ENCODE measurements at regions not wholly inside any gene's neighbourhood (a gene's known extent, or its start where the extent isn't known, plus 50 kb on each side); places are given as distances from the start of the nearest gene placed in this dataset.
"Not testable (repeated sequence)": the region's sequence is repeated elsewhere in the genome, so short reads cannot be mapped to it uniquely, and the experiment has no call there.

DNA sequence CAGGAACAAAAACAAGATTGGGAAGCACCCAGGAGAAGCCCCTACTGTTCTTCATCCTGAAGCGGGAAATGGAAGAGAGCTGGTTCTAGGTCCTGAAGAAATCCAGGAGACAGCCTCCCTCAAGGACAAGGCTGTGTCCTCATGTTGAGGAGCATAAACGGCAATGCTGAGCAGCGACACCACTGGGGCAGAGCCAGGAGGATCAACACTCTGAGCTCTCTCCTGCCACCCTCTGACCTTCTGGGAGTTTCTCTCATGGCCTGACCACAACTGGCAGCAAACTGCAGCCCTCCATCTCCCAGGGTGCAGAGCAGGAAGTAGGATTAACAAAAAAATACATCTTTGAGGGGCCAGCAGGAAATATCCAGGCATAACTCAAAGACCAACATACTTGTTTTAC lies 1292.2 kb upstream of the TMEM132C start:
- Histone ChIP-seq H3K9ac (ENCODE audit: low read length) (no peak overlapping the region), H3K36me3 (ENCODE audit: low read length) (no peaks in the 10 kb centered on the region), H3K79me2 (ENCODE audit: insufficient read depth, low read length) (no peaks in the 10 kb centered on the region), H4K20me1 (ENCODE audit: low read depth, low read length) (no peaks in the 10 kb centered on the region), H2AFZ (ENCODE audit: low read depth, low read length, severe bottlenecking) (no peak overlapping the region), H3K27me3 (ENCODE audit: low read length) (no peaks in the 10 kb centered on the region), H3K4me3 (ENCODE audit: insufficient read depth, low read length, poor library complexity, severe bottlenecking) (no peak overlapping the region), H3F3A (ENCODE audit: insufficient read depth) (no peaks in the 10 kb centered on the region), H3K9me2 (replicated peaks; ENCODE audit: insufficient read depth, low read length) (no peaks in the 10 kb centered on the region), H3K9me3 (ENCODE audit: insufficient read depth, low read length) (no peaks in the 10 kb centered on the region), H3K27ac (ENCODE audit: low read depth, low read length) (no peak overlapping the region), H3K4me2 (ENCODE audit: low read depth, low read length, poor library complexity, severe bottlenecking) (no peak overlapping the region)
- TF ChIP-seq, protein P1, sequence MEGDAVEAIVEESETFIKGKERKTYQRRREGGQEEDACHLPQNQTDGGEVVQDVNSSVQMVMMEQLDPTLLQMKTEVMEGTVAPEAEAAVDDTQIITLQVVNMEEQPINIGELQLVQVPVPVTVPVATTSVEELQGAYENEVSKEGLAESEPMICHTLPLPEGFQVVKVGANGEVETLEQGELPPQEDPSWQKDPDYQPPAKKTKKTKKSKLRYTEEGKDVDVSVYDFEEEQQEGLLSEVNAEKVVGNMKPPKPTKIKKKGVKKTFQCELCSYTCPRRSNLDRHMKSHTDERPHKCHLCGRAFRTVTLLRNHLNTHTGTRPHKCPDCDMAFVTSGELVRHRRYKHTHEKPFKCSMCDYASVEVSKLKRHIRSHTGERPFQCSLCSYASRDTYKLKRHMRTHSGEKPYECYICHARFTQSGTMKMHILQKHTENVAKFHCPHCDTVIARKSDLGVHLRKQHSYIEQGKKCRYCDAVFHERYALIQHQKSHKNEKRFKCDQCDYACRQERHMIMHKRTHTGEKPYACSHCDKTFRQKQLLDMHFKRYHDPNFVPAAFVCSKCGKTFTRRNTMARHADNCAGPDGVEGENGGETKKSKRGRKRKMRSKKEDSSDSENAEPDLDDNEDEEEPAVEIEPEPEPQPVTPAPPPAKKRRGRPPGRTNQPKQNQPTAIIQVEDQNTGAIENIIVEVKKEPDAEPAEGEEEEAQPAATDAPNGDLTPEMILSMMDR (IDR thresholded peaks at IDR 0.05; ENCODE audit: insufficient read depth, low read length, poor library complexity, severe bottlenecking) = no peak
- no peak for TF ChIP-seq EZH2phosphoT487 (conservative IDR thresholded peaks at IDR 0.05; ENCODE audit: low read length)

DNA sequence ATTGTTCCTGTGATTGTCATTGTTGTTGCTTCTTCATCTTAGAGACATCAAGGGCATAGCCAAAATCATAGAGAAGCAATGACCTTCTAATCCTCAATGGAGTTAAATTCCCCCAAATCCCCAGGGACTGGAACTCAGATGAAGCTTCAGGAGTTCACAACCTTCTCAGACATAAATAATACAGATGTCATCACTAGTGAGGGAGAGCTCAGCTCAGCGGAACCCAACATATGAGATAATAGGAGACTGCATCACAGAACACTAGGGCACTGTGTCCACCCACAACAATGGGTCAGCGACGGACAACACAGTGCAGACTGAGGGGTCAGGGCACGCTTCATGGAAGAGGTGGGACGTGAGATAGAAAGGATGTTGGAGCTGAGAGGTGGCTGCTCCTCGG lies 1290.4 kb upstream of the TMEM132C start:
- no peaks in the 10 kb centered on the region for H3F3A ChIP-seq (ENCODE audit: insufficient read depth)
- H3K9ac ChIP-seq (ENCODE audit: low read length) = no peak overlapping the region
- H3K4me2 ChIP-seq (ENCODE audit: low read depth, low read length, poor library complexity, severe bottlenecking) = no peak overlapping the region
- H3K27ac ChIP-seq (ENCODE audit: low read depth, low read length) = no peak overlapping the region
- no peaks in the 10 kb centered on the region for H3K9me3 ChIP-seq (ENCODE audit: insufficient read depth, low read length)
- H3K36me3 ChIP-seq (ENCODE audit: low read length) = no peaks in the 10 kb centered on the region
- H2AFZ ChIP-seq (ENCODE audit: low read depth, low read length, severe bottlenecking) = no peak overlapping the region
- H3K9me2 ChIP-seq (replicated peaks; ENCODE audit: insufficient read depth, low read length) = no peaks in the 10 kb centered on the region
- H3K4me3 ChIP-seq (ENCODE audit: insufficient read depth, low read length, poor library complexity, severe bottlenecking) = no peak overlapping the region
- TF ChIP-seq, protein P1 (IDR thresholded peaks at IDR 0.05; ENCODE audit: insufficient read depth, low read length, poor library complexity, severe bottlenecking) = no peak
- TF ChIP-seq EZH2phosphoT487 (conservative IDR thresholded peaks at IDR 0.05; ENCODE audit: low read length) = no peak
- no peaks in the 10 kb centered on the region for H4K20me1 ChIP-seq (ENCODE audit: low read depth, low read length)
- H3K79me2 ChIP-seq (ENCODE audit: insufficient read depth, low read length) = no peaks in the 10 kb centered on the region
- no peaks in the 10 kb centered on the region for H3K27me3 ChIP-seq (ENCODE audit: low read length)

DNA sequence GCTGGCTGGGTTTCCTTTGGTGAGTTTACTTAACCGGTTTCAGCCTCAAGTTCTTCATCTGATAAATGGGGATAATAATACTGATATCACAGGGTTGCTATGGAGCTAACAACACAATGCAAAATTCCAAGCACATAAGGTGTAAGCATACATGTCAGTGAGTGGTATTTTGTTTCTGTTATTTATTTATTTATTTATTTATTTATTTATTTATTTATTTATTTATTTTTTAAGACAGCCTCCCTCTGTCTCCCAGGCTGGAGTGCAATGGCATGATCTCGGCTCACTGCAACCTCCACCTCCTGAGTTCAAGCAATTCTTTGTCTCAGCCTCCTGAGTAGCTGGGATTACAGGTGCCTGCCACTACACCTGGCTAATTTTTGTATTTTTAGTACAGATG lies 1287.4 kb upstream of the TMEM132C start:
- not testable (repeated sequence) for H3K36me3 ChIP-seq (ENCODE audit: low read length); H3K4me3 ChIP-seq (ENCODE audit: insufficient read depth, low read length, poor library complexity, severe bottlenecking); H3K27me3 ChIP-seq (ENCODE audit: low read length); H3K4me2 ChIP-seq (ENCODE audit: low read depth, low read length, poor library complexity, severe bottlenecking); H3K9me2 ChIP-seq (replicated peaks; ENCODE audit: insufficient read depth, low read length); H3F3A ChIP-seq (ENCODE audit: insufficient read depth); H3K79me2 ChIP-seq (ENCODE audit: insufficient read depth, low read length); H3K9ac ChIP-seq (ENCODE audit: low read length); H3K9me3 ChIP-seq (ENCODE audit: insufficient read depth, low read length); H3K27ac ChIP-seq (ENCODE audit: low read depth, low read length); H2AFZ ChIP-seq (ENCODE audit: low read depth, low read length, severe bottlenecking); H4K20me1 ChIP-seq (ENCODE audit: low read depth, low read length)

DNA sequence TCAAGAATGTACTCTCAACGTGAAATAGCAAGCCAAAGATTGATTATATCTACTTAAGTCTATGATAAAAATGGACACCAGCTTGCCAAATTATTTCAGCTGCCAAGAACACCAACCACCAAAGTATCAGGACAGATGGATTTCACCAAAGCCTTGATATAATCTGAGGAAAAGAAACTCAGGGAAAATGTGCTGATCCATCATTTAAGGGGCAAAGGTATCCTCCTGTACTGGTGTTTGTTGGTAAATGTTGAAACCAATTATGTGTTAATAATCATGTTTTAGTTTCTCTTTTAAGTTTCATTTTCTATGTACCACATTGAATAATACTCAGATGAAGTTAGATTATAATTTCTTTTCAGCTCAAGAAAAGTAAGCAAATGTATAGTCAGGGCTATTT lies 1284.3 kb upstream of the TMEM132C start:
- no peaks in the 10 kb centered on the region for H3K9me3 ChIP-seq (ENCODE audit: insufficient read depth, low read length)
- no peak overlapping the region for H3K9ac ChIP-seq (ENCODE audit: low read length)
- no peaks in the 10 kb centered on the region for H3K9me2 ChIP-seq (replicated peaks; ENCODE audit: insufficient read depth, low read length)
- H3K4me2 ChIP-seq (ENCODE audit: low read depth, low read length, poor library complexity, severe bottlenecking) = no peak overlapping the region
- no peak overlapping the region for H3K4me3 ChIP-seq (ENCODE audit: insufficient read depth, low read length, poor library complexity, severe bottlenecking)
- no peaks in the 10 kb centered on the region for H3K27me3 ChIP-seq (ENCODE audit: low read length)
- no peak overlapping the region for H2AFZ ChIP-seq (ENCODE audit: low read depth, low read length, severe bottlenecking)
- TF ChIP-seq, protein P1 (IDR thresholded peaks at IDR 0.05; ENCODE audit: insufficient read depth, low read length, poor library complexity, severe bottlenecking) = no peak
- no peak for TF ChIP-seq EZH2phosphoT487 (conservative IDR thresholded peaks at IDR 0.05; ENCODE audit: low read length)
- H3K36me3 ChIP-seq (ENCODE audit: low read length) = no peaks in the 10 kb centered on the region
- no peak overlapping the region for H3K27ac ChIP-seq (ENCODE audit: low read depth, low read length)
- H4K20me1 ChIP-seq (ENCODE audit: low read depth, low read length) = no peaks in the 10 kb centered on the region
- H3K79me2 ChIP-seq (ENCODE audit: insufficient read depth, low read length) = no peaks in the 10 kb centered on the region
- H3F3A ChIP-seq (ENCODE audit: insufficient read depth) = no peaks in the 10 kb centered on the region

DNA sequence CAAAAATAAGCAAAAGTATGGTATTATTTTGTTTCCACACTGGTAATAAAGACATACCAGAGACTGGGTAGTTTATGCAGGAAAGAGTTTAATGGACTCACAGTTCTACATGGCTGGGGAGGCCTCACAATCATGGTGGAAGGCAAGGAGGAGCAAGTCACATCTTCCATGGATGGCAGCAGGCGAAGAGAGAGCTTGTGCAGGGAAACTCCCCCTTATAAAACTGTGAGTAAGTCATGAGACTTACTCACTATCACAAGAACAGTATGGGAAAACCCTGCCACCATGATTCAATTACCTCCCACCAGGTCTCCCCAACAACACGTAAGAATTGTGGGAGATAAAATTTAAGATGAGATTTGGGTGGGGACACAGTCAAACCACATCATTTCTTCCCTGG lies 1283.2 kb upstream of the TMEM132C start:
- not testable (repeated sequence) for H3K4me3 ChIP-seq (ENCODE audit: insufficient read depth, low read length, poor library complexity, severe bottlenecking); H3F3A ChIP-seq (ENCODE audit: insufficient read depth); H4K20me1 ChIP-seq (ENCODE audit: low read depth, low read length); H3K79me2 ChIP-seq (ENCODE audit: insufficient read depth, low read length); H3K9me3 ChIP-seq (ENCODE audit: insufficient read depth, low read length); H3K4me2 ChIP-seq (ENCODE audit: low read depth, low read length, poor library complexity, severe bottlenecking); H3K9me2 ChIP-seq (replicated peaks; ENCODE audit: insufficient read depth, low read length); H3K27me3 ChIP-seq (ENCODE audit: low read length); H3K27ac ChIP-seq (ENCODE audit: low read depth, low read length); H3K9ac ChIP-seq (ENCODE audit: low read length); H3K36me3 ChIP-seq (ENCODE audit: low read length); H2AFZ ChIP-seq (ENCODE audit: low read depth, low read length, severe bottlenecking)

DNA sequence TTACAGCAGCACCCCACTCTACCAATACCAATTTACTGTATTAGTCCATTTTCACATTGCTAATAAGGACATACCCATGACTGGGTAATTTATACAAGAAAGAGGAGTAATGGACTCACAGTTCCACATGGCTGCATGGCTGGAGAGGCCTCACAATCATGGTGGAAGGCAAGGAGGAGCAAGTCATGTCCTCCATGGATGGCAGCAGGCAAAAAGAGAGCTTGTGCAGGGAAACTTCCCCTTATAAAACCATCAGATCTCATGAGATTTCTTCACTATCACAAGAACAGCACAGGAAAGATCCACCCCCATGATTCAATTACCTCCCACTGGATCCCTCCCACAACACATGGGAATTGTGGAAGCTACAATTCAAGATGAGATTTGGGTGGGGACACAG lies 1281.3 kb upstream of the TMEM132C start:
- H2AFZ ChIP-seq (ENCODE audit: low read depth, low read length, severe bottlenecking); H3K4me2 ChIP-seq (ENCODE audit: low read depth, low read length, poor library complexity, severe bottlenecking); H3K9me2 ChIP-seq (replicated peaks; ENCODE audit: insufficient read depth, low read length); H3K79me2 ChIP-seq (ENCODE audit: insufficient read depth, low read length); H3K36me3 ChIP-seq (ENCODE audit: low read length); H3K4me3 ChIP-seq (ENCODE audit: insufficient read depth, low read length, poor library complexity, severe bottlenecking); H3K27ac ChIP-seq (ENCODE audit: low read depth, low read length); H3K9ac ChIP-seq (ENCODE audit: low read length); H3K27me3 ChIP-seq (ENCODE audit: low read length); H4K20me1 ChIP-seq (ENCODE audit: low read depth, low read length); H3K9me3 ChIP-seq (ENCODE audit: insufficient read depth, low read length); H3F3A ChIP-seq (ENCODE audit: insufficient read depth): not testable (repeated sequence)
